ENCODE measurements at regions not wholly inside any gene's neighbourhood (a gene's known extent, or its start where the extent isn't known, plus 50 kb on each side); places are given as distances from the start of the nearest gene placed in this dataset.

GRCh38 chr11:45414088-45414487, 127.9 kb upstream of the SYT13 start:
- TF ChIP-seq, protein P1, sequence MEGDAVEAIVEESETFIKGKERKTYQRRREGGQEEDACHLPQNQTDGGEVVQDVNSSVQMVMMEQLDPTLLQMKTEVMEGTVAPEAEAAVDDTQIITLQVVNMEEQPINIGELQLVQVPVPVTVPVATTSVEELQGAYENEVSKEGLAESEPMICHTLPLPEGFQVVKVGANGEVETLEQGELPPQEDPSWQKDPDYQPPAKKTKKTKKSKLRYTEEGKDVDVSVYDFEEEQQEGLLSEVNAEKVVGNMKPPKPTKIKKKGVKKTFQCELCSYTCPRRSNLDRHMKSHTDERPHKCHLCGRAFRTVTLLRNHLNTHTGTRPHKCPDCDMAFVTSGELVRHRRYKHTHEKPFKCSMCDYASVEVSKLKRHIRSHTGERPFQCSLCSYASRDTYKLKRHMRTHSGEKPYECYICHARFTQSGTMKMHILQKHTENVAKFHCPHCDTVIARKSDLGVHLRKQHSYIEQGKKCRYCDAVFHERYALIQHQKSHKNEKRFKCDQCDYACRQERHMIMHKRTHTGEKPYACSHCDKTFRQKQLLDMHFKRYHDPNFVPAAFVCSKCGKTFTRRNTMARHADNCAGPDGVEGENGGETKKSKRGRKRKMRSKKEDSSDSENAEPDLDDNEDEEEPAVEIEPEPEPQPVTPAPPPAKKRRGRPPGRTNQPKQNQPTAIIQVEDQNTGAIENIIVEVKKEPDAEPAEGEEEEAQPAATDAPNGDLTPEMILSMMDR (IDR thresholded peaks at IDR 0.05), result no peak
- no peak for TF ChIP-seq POLR2A (IDR thresholded peaks at IDR 0.05)

Measured in body of pancreas (tissue), 4 donors.